AG04449 (cell line): ENCODE measurements at regions not wholly inside any gene's neighbourhood (a gene's known extent, or its start where the extent isn't known, plus 50 kb on each side); places are given as distances from the start of the nearest gene placed in this dataset.

ENCODE experiments used
- CTCF ChIA-PET: fragments of 350-600 bp; formaldehyde crosslinking; extraction: SDS; loops from one replicate; lab custom pipeline; 2021; ENCODE audit warnings: antibody characterized with exemption; lab: Yijun Ruan, JAX
- POLR2A ChIA-PET: fragments of 400-600, 350-600 bp; formaldehyde crosslinking; extraction: SDS; loops from one replicate; lab custom pipeline; 2020; ENCODE audit warnings: antibody characterized with exemption, inconsistent platforms; lab: Yijun Ruan, JAX
- DNase-seq: peaks from one replicate; pipeline ENCODE4 v3.0.0-alpha.2; 2010; ENCODE audit warnings: low read depth, low spot score
- H3K4me3 ChIP-seq: 2 replicates; pipeline ENCODE4 v1.5.1; 2011; ENCODE audit warnings: low read depth, mild to moderate bottlenecking, control low read depth, low read length
- TF ChIP-seq, protein P1 (sequence below): IDR thresholded peaks from one replicate; pipeline ENCODE4 v1.5.1; 2011; ENCODE audit warnings: mild to moderate bottlenecking, moderate library complexity, low read length, control low read depth, inconsistent platforms; ENCODE audit not compliant: insufficient read depth; ENCODE audit errors: missing control alignments

DNA sequence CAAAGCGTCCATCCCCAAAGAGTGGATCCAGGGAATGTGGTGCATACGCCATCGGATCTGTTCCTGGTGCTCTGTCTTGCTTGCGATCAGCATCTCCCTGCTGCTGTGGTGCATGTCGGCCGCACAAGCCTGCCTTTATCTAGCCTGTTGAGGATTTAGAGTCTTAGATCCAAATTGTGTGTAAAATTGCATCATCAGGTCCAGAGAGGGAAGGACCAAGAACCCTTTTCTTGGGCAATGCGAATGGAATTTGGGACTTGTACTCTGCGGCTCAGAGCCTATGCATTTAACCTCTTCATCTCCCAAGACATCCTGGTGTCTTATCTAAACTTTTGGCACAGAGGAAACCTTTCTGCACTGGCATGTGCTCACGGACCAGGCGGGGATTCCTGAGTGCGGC, 1238.7 kb downstream of the TBC1D22A start:
- TF ChIP-seq, protein P1, sequence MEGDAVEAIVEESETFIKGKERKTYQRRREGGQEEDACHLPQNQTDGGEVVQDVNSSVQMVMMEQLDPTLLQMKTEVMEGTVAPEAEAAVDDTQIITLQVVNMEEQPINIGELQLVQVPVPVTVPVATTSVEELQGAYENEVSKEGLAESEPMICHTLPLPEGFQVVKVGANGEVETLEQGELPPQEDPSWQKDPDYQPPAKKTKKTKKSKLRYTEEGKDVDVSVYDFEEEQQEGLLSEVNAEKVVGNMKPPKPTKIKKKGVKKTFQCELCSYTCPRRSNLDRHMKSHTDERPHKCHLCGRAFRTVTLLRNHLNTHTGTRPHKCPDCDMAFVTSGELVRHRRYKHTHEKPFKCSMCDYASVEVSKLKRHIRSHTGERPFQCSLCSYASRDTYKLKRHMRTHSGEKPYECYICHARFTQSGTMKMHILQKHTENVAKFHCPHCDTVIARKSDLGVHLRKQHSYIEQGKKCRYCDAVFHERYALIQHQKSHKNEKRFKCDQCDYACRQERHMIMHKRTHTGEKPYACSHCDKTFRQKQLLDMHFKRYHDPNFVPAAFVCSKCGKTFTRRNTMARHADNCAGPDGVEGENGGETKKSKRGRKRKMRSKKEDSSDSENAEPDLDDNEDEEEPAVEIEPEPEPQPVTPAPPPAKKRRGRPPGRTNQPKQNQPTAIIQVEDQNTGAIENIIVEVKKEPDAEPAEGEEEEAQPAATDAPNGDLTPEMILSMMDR, result no peak
- CTCF ChIA-PET, result no interaction called here
- no peak overlapping the region for H3K4me3 ChIP-seq
- no peak for DNase-seq
- POLR2A ChIA-PET, result no interaction called here

DNA sequence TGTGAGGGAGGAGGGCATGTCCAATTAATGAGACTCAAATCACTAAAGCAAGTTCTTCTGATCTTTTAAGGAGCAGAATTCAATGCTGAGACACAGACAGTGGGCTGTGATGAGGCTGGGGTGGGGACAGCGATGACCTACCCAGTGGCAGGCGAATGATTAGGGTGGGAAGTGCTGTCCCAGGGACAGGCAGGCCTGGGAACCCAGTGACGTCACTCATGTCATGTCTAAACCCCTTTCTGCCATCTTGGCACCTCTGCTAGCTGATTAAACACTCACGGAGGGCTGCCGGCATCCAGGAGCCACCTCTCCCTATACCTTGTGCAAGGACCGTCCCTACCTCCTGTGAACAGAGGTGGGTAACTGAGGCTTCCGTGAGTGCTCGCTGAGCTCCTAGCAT, 1235.2 kb downstream of the TBC1D22A start:
- no peak overlapping the region for H3K4me3 ChIP-seq
- ChIA-PET CTCF (no interaction called here), POLR2A (no interaction called here)
- DNase-seq, result no peak
- TF ChIP-seq, protein P1, result no peak

DNA sequence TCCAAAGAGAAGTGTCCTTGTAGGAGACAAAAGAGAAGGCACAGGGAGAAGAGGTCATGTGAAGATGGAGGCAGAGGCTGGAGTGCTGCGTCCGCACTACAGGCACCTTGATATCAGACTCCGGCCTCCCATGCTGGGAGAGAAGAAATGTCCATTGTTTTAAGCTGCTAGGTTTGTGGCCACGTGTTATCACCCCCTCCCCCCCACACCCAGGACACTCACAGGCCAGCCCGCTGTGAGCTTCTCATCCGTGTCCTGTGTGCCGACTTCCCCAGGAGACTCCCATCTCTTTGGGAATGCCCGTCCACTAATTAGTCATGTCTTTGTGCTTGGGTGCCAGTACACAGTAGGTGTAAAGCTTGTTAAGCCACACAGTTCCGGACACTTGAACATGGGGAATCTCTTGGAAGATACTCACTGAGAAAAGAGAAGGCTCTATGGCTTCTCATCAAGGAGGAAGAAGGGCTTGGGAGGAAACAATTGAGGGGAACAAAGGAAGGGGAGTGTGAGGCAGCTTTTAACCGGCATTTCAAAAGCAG, 1234.7 kb downstream of the TBC1D22A start:
- ChIA-PET CTCF (no interaction called here), POLR2A (no interaction called here)
- no peak for DNase-seq
- H3K4me3 ChIP-seq, result no peak overlapping the region
- TF ChIP-seq, protein P1, result no peak

DNA sequence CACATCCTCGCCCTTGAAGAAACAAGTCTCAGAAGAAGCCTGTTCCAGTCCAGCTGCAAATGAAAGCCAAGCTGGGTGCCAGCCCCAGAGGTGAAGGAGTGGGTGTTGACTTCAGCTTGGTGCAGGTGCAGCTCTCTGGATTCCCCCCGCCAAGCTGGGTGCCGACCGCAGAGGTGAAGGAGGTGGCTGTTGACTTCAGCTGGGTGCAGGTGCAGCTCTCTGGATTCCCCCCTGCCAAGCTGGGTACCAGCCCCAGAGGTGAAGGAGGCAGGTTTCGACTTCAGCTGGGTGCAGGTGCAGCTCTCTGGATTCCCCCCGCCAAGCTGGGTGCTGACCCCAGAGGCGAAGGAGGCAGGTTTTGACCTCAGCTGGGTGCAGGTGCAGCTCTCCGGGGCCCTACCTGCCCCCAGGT, 1234.0 kb downstream of the TBC1D22A start:
- no peak for DNase-seq
- CTCF ChIA-PET, result no interaction called here
- POLR2A ChIA-PET, result no interaction called here
- TF ChIP-seq, protein P1, result no peak
- H3K4me3 ChIP-seq, result no peak overlapping the region

DNA sequence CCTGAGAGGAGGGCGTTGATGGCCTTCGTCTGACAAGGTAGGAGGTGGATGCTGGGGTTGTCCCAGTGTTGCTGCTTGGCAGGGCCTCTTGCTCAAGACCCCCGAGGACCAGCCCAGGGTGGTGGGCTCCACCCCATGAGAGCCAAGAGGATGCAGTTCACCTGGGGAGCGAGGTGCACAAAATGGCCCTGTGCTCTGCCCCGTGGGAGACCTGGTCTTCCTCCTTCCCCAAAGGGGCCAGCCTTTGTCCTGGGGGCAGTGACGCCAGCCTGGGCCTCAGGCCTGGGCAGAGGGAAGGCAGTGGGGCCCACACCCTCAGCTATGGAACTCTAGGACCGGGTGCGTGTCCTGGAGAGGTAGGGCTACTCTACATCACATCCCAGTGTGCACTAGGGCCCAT, 1233.3 kb downstream of the TBC1D22A start:
- CTCF ChIA-PET, result no interaction called here
- POLR2A ChIA-PET, result no interaction called here
- no peak for DNase-seq
- TF ChIP-seq, protein P1, result no peak
- no peak overlapping the region for H3K4me3 ChIP-seq

DNA sequence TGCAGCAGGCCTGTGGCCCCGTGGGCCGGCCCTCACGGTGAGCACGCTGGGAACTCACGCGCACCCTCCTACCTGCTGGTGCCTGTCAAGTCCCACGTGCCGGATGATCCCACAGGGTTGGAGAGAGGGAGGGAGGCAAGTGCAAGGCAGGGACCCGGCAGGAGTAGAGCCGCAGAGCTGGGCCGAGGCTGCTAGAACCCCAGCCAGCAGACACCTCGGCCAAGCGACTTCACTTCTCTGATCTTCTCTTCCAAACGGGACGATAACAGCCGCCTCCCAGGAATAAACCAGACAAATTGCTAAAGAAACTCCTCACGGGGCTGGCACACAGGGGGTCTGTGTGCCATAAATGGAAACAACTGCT, 1232.8 kb downstream of the TBC1D22A start:
- H3K4me3 ChIP-seq, result no peak overlapping the region
- TF ChIP-seq, protein P1, result no peak
- ChIA-PET CTCF (no interaction called here), POLR2A (no interaction called here)
- DNase-seq, result no peak
